Endothelial cell of umbilical vein (primary cell): ENCODE measurements at regions not wholly inside any gene's neighbourhood (a gene's known extent, or its start where the extent isn't known, plus 50 kb on each side); places are given as distances from the start of the nearest gene placed in this dataset.
"Not testable (repeated sequence)": the region's sequence is repeated elsewhere in the genome, so short reads cannot be mapped to it uniquely, and the experiment has no call there.

Source experiments
- BruUV-seq: library from RNA; stranded (reverse); fragments of 400-500 nt; replicated peaks from 2 replicates; lab custom pipeline; 2021; lab: Mats Ljungman, UMichigan
- CTCF ChIA-PET: fragments of 300-600, 350-600 bp; sonication (Branson Sonifier 250); formaldehyde crosslinking; loops from one replicate; lab custom pipeline; 2021; ENCODE audit warnings: antibody characterized with exemption, inconsistent platforms; lab: Charles Lee
- POLR2A ChIA-PET: fragments of 300-600, 350-600 bp; sonication (Branson Sonifier 250); formaldehyde crosslinking; loops from one replicate; lab custom pipeline; 2021; ENCODE audit warnings: antibody characterized with exemption, inconsistent platforms; lab: Charles Lee
- DNase-seq: peaks from one replicate; pipeline ENCODE4 v3.0.0-alpha.2; 2011; ENCODE audit warnings: low read depth, low spot score
- FAIRE-seq: peaks from 2 replicates; lab custom pipeline; 2011; peaks lifted over from hg19 to GRCh38; lab: Jason Lieb, UNC
- H2AFZ ChIP-seq: 2 replicates; pipeline ENCODE4 v1.6.0; 2012; ENCODE audit warnings: low read depth, low read length, control low read depth, inconsistent platforms
- H3K27ac ChIP-seq: 2 replicates; pipeline ENCODE4 v1.5.1; 2011; ENCODE audit warnings: low read depth, mild to moderate bottlenecking, control low read depth, low read length, moderate library complexity; ENCODE audit not compliant: insufficient read depth
- H3K27me3 ChIP-seq, 2 experiments: 2 replicates each; pipeline versions ENCODE4 v1.6.0 to v1.6.1; 2011; ENCODE audit warnings: low read length in 2 of 2, mixed read lengths in 1 of 2; ENCODE audit not compliant: control insufficient read depth in 2 of 2, insufficient read depth in 2 of 2
- H3K36me3 ChIP-seq, 2 experiments: 2 replicates in 1 of 2; 3 replicates in 1 of 2; pipeline ENCODE4 v1.5.1; 2011; ENCODE audit warnings: low read length in 2 of 2, mild to moderate bottlenecking in 1 of 2, moderate library complexity in 1 of 2; ENCODE audit not compliant: control insufficient read depth in 2 of 2, insufficient read depth in 2 of 2; ENCODE audit errors: extremely low read depth in 1 of 2
- H3K4me1 ChIP-seq: 3 replicates; pipeline ENCODE4 v1.5.1; 2011; ENCODE audit warnings: mild to moderate bottlenecking, low read length; ENCODE audit not compliant: control insufficient read depth, insufficient read depth; ENCODE audit errors: extremely low read depth
- H3K4me2 ChIP-seq: 2 replicates; pipeline ENCODE4 v1.6.1; 2011; ENCODE audit warnings: low read length, control low read depth, mixed read lengths; ENCODE audit not compliant: insufficient read depth
- H3K4me3 ChIP-seq, 3 experiments: fragments of 200-600 bp in 1 of 3; sonication (generic), shearing (Covaris generic) in 1 of 3; replicated peaks in 1 of 3; 2 replicates each; pipeline ENCODE4 v1.5.1; 2011 to 2016; ENCODE audit warnings: control low read depth in 3 of 3, low read length in 3 of 3, mild to moderate bottlenecking in 2 of 3, inconsistent platforms in 1 of 3, low read depth in 1 of 3, moderate library complexity in 1 of 3; ENCODE audit not compliant: insufficient read depth in 1 of 3
- H3K79me2 ChIP-seq: 2 replicates; pipeline ENCODE4 v1.6.0; 2012; ENCODE audit warnings: low read length, inconsistent platforms; ENCODE audit not compliant: control insufficient read depth, insufficient read depth
- H3K9ac ChIP-seq: replicated peaks from 2 replicates; pipeline ENCODE3; 2011; ENCODE audit warnings: low read length, control low read depth; ENCODE audit not compliant: insufficient read depth; ENCODE audit errors: extremely low read depth
- H3K9me1 ChIP-seq: replicated peaks from 3 replicates; pipeline ENCODE4 v1.6.0; 2011; ENCODE audit warnings: mild to moderate bottlenecking, low read length; ENCODE audit not compliant: control insufficient read depth, insufficient read depth; ENCODE audit errors: extremely low read depth
- H3K9me3 ChIP-seq: replicated peaks from 2 replicates; pipeline ENCODE4 v1.5.1; 2012; ENCODE audit warnings: low read length, inconsistent platforms; ENCODE audit not compliant: control insufficient read depth, insufficient read depth
- H4K20me1 ChIP-seq: replicated peaks from 2 replicates; pipeline ENCODE3; 2011; ENCODE audit warnings: mild to moderate bottlenecking, low read length; ENCODE audit not compliant: control insufficient read depth, insufficient read depth; ENCODE audit errors: extremely low read depth
- dilution Hi-C: fragments of 300-500 bp; cut with MboI; formaldehyde crosslinking; loops from one replicate; pipeline ENCODE4 v1.15.0; 2019; ENCODE audit warnings: low sequenced_read_pairs; ENCODE audit not compliant: extremely low pct_ligation_motif_present
- intact Hi-C: fragments of 100-400 bp; cut with micrococcal nuclease; formaldehyde crosslinking; loops from one replicate; pipeline ENCODE4 v1.10.0; 2022

- dilution Hi-C loops = not testable (repeated sequence)
Observed at GRCh38 chr21:10005791-10006190, 515.6 kb upstream of the TPTE start.

GRCh38 chr21:10016991-10017390 lies 504.4 kb upstream of the TPTE start:
- POLR2A ChIA-PET, H3K36me3 ChIP-seq, H2AFZ ChIP-seq, BruUV-seq, H3K4me1 ChIP-seq, dilution Hi-C loops, FAIRE-seq, H3K9ac ChIP-seq, H3K9me3 ChIP-seq, H3K79me2 ChIP-seq, DNase-seq, H3K27me3 ChIP-seq, intact Hi-C loops, H4K20me1 ChIP-seq, H3K4me2 ChIP-seq, CTCF ChIA-PET, H3K4me3 ChIP-seq, H3K9me1 ChIP-seq, H3K27ac ChIP-seq: not testable (repeated sequence)

More at GRCh38 chr21:10005791-10006190, 515.6 kb upstream of the TPTE start:
- H3K79me2 ChIP-seq, FAIRE-seq, H3K4me2 ChIP-seq, POLR2A ChIA-PET, H3K9me1 ChIP-seq, H3K36me3 ChIP-seq, CTCF ChIA-PET, H3K9ac ChIP-seq, H3K4me3 ChIP-seq, H3K4me1 ChIP-seq, H3K9me3 ChIP-seq, BruUV-seq, H2AFZ ChIP-seq, H4K20me1 ChIP-seq, H3K27me3 ChIP-seq, H3K27ac ChIP-seq, DNase-seq, intact Hi-C loops: not testable (repeated sequence)

DNA sequence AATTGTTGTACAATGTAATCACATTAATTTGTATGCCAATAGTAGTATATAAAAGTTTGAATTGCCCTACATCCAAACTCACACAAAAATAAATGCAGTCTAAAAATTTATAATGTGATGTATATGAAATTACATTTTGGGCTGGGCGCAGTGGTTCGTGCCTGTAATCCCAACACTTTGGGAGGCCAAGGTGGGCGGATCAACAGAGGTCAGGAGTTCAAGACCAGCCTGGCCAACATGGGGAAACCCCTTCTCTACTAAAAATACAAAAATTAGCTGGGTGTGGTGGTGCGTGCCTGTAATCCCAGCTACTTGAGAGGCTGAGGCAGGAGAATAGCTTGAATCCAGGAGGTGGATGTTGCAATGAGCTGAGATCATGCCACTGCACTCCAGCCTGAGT lies 503.6 kb upstream of the TPTE start:
- H3K4me1 ChIP-seq, intact Hi-C loops, H3K27me3 ChIP-seq, H3K27ac ChIP-seq, H2AFZ ChIP-seq, H3K9me3 ChIP-seq, H3K36me3 ChIP-seq, H3K4me3 ChIP-seq, H4K20me1 ChIP-seq, BruUV-seq, DNase-seq, H3K79me2 ChIP-seq, H3K4me2 ChIP-seq, H3K9ac ChIP-seq, H3K9me1 ChIP-seq, dilution Hi-C loops, POLR2A ChIA-PET, FAIRE-seq, CTCF ChIA-PET: not testable (repeated sequence)

DNA sequence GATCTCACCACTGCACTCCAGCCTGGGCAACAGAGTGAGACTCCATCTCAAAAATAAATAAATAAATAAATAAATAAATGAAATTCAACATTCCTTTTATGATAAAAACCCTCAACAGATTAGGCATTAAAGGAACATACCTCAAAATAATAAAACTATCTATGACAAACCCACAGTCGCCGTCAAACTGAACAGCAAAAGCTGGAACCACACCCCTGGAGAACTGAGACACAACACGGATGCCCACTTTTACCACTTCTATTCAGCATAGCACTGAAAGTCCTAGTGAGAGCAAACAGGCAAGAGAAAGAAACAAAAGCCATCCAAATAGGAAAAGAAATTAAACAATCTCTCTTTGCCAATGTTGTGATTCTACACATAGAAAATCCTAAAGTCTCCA lies 499.9 kb upstream of the TPTE start:
- FAIRE-seq, H3K27ac ChIP-seq, H2AFZ ChIP-seq, H3K4me1 ChIP-seq, H3K4me3 ChIP-seq, POLR2A ChIA-PET, H4K20me1 ChIP-seq, intact Hi-C loops, dilution Hi-C loops, H3K4me2 ChIP-seq, DNase-seq, H3K79me2 ChIP-seq, BruUV-seq, H3K9me1 ChIP-seq, CTCF ChIA-PET, H3K36me3 ChIP-seq, H3K9ac ChIP-seq, H3K27me3 ChIP-seq, H3K9me3 ChIP-seq: not testable (repeated sequence)
